ENCODE measurements at regions not wholly inside any gene's neighbourhood (a gene's known extent, or its start where the extent isn't known, plus 50 kb on each side); places are given as distances from the start of the nearest gene placed in this dataset.

GRCh38 chr21:23982546-23982945 lies 1624.7 kb downstream of the MRPL39 start:
- H3K27me3 ChIP-seq, result peaks cover 0 to 29% of the 10 kb centered on the region in 2 donors
- no peak for TF ChIP-seq CTCF (IDR thresholded peaks at IDR 0.05)
- DNase-seq, result no peak
- H3K9me3 ChIP-seq, result peaks cover 0 to 11% of the 10 kb centered on the region in 2 donors
- H3K4me1 ChIP-seq, result no peaks in the 10 kb centered on the region
- H3K27ac ChIP-seq, result no peak overlapping the region
- ATAC-seq, result no peak
- H3K4me3 ChIP-seq, result no peak overlapping the region
- no peaks in the 10 kb centered on the region for H3K36me3 ChIP-seq
- intact Hi-C loops (cut with DNase I), result no loop called here

GRCh38 chr21:23977971-23978370 lies 1629.3 kb downstream of the MRPL39 start:
- DNase-seq (no peak), ATAC-seq (peak; percentile 46)
- Histone ChIP-seq H3K4me1 (no peaks in the 10 kb centered on the region), H3K27ac (no peak overlapping the region), H3K9me3 (no peaks in the 10 kb centered on the region), H3K4me3 (no peak overlapping the region), H3K36me3 (no peaks in the 10 kb centered on the region), H3K27me3 (peaks cover 0 to 65% of the 10 kb centered on the region in 2 donors)
- intact Hi-C loops (cut with DNase I), result no loop called here
- TF ChIP-seq CTCF (IDR thresholded peaks at IDR 0.05), result no peak

GRCh38 chr21:23968722-23969647 lies 1638.3 kb downstream of the MRPL39 start:
- Histone ChIP-seq H3K4me3 (no peak overlapping the region), H3K36me3 (no peaks in the 10 kb centered on the region), H3K4me1 (no peaks in the 10 kb centered on the region), H3K27me3 (peaks cover 0 to 26% of the 10 kb centered on the region in 2 donors), H3K9me3 (no peaks in the 10 kb centered on the region), H3K27ac (no peak overlapping the region)
- peak; percentile 24 to 33 for TF ChIP-seq CTCF (IDR thresholded peaks at IDR 0.05)
- intact Hi-C loops (cut with DNase I), result no loop called here
- DNase-seq (no peak), ATAC-seq (peak; percentile 89)

GRCh38 chr21:23968008-23968407 lies 1639.3 kb downstream of the MRPL39 start:
- Histone ChIP-seq H3K4me1 (no peaks in the 10 kb centered on the region), H3K4me3 (no peak overlapping the region), H3K36me3 (no peaks in the 10 kb centered on the region), H3K27ac (no peak overlapping the region), H3K27me3 (peaks cover 0 to 18% of the 10 kb centered on the region in 2 donors), H3K9me3 (no peaks in the 10 kb centered on the region)
- DNase-seq, result no peak
- TF ChIP-seq CTCF (IDR thresholded peaks at IDR 0.05), result no peak
- ATAC-seq, result peak; percentile 44
- intact Hi-C loops (cut with DNase I), result no loop called here

GRCh38 chr21:23963454-23963853 lies 1643.8 kb downstream of the MRPL39 start:
- Histone ChIP-seq H3K36me3 (no peaks in the 10 kb centered on the region), H3K4me3 (no peak overlapping the region), H3K4me1 (no peaks in the 10 kb centered on the region), H3K27ac (no peak overlapping the region), H3K27me3 (peaks cover 0 to 3% of the 10 kb centered on the region in 2 donors), H3K9me3 (no peaks in the 10 kb centered on the region)
- ATAC-seq, result no peak
- no peak for TF ChIP-seq CTCF (IDR thresholded peaks at IDR 0.05)
- no peak for DNase-seq
- intact Hi-C loops (cut with DNase I), result no loop called here
